GM21737 (cell line): ENCODE measurements at regions not wholly inside any gene's neighbourhood (a gene's known extent, or its start where the extent isn't known, plus 50 kb on each side); places are given as distances from the start of the nearest gene placed in this dataset.

ENCODE experiments used
- ATAC-seq: cut with Tn5 transposase; IDR thresholded peaks from one replicate; pipeline ENCODE4 v1.9.1; 2021; ENCODE audit warnings: mild to moderate bottlenecking, moderate library complexity; ENCODE audit not compliant: unreplicated experiment

DNA sequence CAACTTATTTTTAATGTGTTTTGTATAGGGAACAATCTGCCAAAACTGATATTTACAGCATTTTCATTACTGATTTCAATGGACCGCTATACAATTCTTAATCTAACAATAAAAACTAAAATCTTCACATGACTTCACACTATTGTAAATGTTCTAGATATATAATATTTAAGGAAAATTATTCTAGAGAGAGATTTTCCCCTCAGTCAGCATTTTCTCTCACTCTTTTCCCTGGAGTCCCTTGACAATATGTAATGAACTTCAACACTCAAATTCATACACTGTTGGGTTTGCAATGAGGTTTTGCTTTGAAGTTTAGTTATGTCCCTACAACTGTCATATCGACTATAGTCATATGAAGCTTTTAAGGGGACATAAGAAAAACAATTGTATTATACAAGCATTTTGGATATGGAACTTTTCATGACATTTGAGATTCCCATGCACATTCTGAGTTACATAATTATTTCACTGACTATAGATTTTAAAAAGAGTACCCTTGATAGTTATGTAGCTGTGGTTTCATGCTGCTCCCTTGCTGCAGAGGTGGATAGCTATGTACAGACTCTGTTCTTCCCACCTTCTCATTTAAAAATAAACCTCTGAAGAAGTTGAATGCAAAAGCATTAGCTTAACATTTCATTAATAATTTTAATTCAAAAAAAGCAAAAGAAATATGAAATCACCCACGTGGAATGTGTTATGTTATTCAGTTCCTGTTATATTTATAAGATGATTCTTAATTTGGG, 338.5 kb downstream of the AKAIN1 start:
- ATAC-seq, result no peak

DNA sequence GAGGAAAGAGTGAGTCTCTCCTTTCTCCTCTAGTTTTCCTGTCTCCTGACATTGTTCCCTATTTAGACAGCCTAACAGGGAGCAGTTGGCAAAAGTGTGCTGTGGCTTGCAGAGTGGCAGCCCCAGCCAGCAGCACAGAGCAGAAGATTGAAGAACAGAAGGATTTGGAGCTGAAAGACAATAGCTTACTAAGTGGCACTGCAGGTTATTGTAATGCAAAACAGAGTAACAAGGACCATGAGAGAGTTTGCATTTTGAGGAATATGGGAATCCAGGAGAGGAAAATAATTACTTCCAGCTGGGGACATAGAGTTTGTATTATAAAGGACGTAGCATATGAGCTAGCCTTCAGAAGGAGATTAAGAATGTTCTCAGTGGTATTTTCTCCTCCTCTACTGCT, 342.4 kb downstream of the AKAIN1 start:
- no peak for ATAC-seq

DNA sequence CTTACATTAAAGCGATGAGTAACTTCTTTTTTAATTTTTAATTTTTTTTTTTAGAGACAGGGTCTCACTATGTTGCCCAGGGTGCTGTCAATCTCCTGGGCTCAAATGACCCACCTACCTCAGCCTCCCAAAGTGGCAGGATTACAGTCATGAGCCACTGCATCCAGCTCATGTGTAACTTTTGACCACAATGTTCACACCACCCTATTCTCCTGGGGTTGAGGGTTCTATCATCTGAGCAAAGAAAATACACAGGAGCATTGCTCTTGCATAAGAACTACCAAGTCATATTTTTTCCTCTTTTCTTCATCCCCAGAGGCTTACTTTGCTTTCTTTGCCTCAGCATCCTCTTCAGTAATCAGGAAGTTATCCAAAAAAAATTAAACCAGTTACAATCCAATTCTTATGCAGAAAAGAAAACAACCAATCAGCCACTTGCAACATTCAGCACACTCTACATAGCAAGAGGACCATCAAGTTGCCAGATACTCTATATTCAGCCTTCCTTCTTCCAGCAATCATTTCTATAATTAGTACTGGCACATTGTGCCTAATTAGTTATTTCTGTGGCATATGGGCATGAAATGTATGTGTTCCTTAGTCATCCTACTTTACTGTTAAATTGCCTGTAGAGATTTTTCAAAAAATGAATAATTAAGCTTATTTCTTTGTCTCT, 345.6 kb downstream of the AKAIN1 start:
- ATAC-seq, result no peak

DNA sequence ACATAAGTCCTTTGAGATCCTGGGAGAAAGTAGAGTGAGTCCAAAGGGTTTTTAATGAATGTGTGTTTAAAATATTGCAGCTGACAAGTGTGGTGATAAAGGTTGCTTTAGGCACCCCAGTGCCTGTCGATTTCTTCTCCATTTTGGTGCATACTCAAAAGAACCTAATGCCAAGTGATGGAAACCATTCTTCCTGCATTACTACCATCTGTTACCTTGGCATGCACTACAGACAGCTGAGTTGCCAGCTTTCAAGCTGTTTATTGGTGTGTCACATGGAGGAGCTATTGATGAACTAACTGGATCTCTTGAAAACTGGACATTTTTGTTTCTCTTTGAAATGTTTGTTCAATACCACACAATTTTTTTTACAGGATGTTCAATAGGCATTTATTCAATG, 350.0 kb downstream of the AKAIN1 start:
- no peak for ATAC-seq

DNA sequence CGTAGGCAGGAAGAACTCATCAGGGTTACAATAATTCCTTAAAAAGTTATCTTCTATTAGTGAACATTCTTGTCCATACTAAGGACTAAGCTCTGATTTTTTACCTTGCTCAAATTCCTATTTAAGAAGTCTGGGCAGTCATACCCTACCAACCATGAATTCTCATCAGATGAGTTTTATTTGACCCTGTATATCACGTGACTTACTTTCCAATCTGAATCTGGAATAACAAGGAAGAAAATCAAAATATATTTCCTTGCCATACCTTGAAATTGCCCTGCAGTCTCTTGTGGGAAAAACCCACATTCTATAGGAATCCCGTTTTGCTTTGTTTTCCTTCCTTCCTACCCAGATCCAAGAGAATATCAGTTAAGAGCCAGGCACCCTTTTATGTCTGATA, 352.7 kb downstream of the AKAIN1 start:
- no peak for ATAC-seq

DNA sequence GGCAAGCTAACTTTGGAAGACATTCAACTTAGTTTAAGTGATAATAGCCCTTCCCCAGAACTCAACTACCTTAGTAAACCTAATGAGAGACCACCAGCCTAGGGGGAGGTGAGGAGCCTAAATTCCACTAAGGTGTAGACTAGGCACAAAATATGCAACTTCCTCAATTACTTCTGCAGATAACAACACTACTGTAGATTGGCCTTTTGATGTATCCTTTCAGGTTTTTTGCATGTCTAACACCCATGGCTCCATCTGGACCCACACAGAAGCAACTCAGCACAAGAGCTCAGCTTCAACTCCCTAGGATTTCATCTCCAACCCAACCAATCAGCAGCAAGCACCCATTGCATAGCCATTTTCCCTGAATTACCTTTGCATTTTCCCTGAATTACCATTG, 353.3 kb downstream of the AKAIN1 start:
- no peak for ATAC-seq

DNA sequence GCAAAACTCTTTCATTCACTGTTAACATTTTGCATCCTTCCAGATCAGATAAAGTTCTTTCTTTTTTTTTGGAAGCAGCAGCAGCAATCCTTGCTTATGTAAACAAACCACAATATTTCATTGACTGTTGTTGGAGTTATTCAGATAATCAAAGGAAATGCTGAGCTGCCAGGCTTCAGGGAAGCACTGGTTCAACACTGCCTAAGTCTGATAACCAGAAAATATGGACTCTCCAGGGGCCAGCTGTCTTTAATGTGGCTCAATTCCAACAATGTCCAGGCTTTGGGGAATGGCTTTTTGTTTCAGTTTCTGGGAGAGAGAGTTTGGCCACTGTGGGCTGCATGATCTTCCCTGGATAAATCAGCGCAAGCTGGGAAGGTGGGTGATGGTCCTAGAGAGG, 354.3 kb downstream of the AKAIN1 start:
- no peak for ATAC-seq

DNA sequence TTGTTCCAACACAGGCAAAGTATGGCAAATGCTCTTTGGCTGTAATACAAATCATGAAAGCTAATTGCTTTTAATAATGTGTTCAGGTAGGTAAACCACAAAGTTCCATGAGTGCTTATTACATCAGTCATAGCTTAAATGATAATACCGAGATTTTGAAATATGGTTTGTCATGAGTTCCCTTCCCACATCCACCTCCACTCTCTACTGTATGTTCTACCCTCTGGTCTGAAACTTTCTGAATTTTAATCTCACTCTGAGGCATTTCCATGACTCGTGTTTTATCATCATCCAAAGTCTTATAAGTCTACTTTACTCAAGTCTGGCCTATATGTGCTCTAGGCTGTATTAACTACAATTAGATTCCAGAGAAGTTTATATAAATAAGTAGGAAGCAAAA, 354.8 kb downstream of the AKAIN1 start:
- ATAC-seq, result no peak

DNA sequence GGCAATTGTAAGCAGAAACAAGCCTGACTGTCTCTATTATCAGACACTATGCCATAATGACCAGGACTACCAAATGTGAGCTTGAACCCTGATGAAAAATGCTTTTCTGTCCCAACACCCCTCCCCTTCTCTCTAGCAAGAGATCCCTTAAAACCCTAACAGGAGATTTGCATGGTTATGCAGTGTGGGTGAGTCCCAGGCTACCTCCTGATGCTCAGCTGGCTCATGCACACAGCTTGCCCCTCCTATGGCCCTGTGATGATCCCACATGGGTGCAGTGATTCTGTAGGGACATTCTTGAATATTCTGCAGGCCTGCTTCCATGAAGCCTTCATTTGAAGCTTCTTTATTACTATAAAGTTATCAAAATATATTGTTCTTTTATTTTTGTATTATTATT, 357.4 kb downstream of the AKAIN1 start:
- no peak for ATAC-seq

DNA sequence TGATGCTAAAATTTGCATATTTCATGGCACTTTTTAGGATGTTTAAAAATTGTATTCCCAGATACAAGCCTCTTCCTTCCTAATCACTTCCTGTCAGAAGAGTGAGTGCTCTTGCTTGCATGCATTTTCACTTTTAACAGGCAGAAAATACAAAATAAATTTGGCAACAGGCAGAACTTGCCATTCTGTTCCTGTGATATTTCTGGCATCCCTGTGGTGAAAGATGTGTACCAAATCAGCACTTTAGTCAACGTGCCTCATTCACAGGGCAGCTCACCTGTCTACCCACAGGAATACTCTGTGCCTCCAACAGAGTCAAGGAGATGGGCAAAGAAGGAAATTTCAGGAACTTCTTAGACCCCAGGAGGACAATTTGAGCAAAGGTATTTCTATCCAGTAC, 360.9 kb downstream of the AKAIN1 start:
- ATAC-seq, result no peak

DNA sequence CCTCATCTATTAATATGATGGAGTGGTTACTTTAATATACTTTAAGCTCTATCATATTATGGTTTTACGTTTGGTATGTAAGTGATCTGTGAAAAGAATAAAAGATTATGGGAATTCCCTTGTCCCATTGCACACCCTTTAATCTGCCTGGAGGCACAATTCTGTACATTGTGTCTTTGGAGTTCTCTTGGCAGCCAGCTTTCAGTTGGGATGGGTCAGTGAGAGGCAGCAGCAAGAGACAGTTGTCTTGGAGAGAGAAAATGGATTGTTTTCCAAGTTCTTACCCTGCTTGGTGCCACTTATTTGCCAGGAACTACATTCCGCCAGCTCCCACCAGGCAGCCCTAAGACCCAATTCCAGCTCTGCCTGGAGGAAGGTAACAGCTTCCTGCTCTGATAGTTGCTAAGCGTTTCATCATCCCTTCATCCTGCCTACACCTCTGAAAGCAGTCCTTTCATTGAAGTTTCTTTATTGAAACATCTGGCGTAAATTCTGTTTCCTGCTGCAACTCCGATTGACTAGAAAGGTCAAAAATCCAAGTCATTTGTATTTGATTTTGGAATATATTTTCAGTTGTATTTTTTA, 365.2 kb downstream of the AKAIN1 start:
- no peak for ATAC-seq

DNA sequence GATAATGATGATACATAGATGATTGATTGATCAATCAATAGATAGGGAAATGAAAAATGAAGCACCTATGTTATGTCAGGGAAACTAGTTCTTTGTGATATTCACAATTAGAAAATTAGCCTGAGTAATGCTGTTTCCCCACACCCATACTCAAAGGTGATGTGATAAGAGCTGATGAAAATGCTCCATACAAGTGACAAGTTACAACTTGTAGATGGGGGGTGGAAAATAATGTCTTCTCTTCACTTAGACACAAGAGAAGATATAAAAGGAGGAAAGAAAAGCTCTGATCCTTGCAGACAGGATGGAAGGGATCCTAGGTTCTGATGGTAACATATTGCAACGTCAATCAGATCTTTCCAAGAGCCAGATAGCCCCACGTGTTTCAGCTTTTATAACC, 365.9 kb downstream of the AKAIN1 start:
- no peak for ATAC-seq

DNA sequence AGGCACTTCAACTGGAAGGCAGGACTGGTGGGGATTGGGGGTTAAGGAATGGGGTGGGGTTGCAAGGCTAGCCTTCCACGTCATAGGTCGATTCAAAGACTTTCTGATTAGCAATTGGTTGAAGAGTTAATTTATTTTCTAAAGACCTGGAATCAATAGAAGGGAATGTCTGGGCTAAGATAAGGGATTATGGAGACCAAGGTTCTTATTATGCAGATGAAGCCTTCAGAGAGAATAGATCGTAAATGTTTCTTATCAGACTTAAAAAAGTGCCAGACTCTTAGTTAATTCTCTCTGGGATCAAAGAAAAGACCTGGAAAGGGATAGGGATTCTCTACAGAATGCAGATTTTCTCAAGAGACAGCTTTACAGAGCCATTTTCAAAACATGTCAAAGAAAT, 368.0 kb upstream of the DLGAP1 start:
- ATAC-seq, result no peak

DNA sequence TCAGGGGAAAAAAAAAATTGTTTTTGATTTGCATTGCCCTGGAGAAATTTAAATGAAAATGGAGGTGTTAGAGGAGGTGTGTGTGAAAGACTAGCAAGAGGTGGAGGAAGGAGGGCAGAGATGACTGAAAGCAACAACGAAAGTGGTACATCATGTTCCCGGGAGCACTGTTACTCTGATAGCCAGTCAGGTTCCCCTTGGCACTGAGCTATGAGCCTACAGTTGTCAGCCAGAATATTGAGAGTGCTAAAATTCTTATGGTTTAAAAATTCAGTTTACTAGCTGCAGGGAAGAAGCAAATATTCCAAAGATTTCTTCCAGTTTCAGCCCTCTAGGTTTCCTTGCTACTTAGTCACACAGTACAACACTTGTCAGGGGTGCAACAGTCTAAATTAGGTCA, 366.7 kb upstream of the DLGAP1 start:
- ATAC-seq, result no peak

DNA sequence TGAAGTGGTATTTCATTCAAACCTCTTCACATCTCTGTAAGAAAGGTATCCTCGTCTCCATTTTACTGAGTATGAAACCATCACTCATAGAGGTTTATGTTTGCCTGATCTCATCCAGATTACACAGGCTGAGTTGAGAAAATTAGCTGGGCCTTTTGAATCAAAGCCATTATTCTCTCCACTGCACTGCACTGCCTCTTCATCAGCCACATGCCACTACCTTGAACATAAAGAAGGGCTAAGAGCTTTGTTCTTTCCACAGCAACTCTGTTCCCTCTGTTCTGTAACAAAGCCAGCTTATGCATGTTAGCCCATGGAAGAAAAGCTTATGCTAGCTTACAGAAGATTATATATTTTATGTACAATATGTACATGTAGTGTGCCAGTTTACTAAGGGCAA, 362.6 kb upstream of the DLGAP1 start:
- no peak for ATAC-seq

DNA sequence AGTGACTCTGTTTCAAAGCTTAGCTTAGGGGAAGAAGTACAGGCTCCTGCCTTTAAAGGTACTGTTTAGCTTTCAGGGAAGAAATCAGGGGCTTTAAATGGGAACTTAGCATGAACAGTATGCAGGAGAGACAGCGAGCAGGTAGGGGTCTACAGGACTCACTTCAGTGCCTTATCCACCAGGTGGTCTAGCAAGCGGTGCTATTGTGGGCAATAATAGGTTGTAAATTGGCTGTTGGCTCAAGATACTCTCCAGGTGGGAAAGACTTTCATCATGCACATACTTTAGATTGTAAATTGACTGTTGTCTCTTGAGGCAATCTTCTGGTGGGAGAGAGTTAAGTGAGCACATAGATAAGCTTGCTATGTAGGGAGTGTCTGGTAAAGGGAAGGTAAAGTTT, 358.6 kb upstream of the DLGAP1 start:
- no peak for ATAC-seq

DNA sequence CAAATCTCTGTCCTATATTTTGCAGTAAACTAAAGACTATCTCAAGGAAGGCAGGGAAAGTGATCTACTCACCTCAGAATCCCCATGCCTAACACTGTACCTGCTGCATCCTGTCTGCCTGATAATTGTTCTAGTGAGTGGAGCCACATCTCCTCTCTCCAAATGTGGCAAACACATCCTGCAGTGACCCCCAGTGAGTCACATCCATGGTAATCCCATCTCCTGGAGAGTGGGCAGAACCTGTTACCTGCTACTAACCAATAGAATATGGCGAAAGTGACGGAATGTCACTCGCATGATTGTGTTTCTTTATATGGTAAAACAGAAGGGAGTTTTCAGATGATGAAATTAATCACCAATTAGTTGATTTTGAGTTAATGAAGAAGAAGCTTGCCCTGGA, 353.8 kb upstream of the DLGAP1 start:
- no peak for ATAC-seq

DNA sequence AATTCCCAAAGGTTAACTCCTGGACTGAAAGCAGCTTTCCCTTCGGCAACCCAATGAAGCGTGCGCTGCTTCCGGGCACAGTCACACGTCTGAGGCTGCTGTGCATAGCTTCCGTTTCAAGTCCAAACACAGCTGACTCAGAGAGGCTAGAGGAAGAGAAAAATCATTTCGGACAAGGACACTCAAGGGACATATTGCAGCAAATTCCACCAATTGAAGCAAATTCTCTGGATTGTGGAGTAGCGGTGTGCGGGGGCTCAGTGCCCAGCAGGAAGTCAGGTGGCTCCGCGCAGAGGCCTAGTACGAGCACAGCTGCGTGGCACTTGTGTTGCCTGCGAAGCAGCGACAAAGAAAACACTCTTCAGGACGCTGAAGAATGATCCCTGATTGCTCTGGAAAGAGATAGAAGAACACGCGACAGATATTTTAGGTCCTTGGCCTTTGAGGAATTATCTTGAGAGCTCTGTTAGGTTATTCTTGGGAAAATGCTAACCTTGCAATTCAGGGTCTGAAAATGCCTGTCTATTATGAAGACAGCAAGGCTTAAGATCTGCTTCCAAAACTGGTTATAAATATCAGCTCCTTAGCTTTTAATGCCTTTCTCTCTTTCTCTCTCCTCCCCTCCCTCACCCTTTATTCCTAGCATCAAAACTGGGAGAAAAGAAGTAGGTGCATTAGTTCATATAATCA, 352.6 kb upstream of the DLGAP1 start:
- ATAC-seq, result no peak

DNA sequence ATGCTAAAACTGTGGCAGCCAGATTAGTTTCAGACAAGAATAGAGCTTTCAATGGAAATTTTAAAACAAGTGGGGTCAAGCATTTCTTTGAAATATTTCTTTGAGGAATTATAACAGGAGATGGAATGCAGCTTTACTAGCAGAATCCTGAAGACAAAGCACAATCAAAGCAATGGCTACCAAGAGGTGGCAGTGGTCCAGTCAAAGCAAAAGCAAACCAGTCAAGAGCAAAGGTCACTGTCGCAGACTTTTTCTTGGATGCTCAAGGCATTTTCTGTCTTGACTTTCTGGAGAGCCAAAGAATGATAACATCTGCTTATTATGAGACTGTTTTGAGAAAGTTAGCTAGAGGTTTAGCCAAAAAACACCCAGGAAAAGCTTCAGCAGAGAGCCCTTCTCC, 351.2 kb upstream of the DLGAP1 start:
- no peak for ATAC-seq

DNA sequence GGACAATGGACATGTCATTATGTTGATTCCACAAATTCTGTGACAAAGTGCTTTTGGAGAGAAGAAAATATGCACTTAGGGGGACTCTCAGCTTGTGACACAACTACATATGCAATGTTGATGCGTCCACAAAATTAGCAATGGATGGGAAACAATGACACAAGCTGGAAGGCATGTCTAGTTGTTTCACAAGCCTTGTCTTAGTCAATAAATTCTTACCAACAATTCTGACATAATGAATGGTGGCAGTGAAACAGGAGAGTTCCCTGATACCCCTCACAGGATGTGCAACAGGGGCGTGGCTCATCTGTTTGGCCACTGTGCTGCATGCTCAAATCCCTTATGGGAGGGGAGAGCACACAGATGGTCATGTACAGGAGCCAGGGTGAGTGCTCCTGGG, 347.2 kb upstream of the DLGAP1 start:
- no peak for ATAC-seq

DNA sequence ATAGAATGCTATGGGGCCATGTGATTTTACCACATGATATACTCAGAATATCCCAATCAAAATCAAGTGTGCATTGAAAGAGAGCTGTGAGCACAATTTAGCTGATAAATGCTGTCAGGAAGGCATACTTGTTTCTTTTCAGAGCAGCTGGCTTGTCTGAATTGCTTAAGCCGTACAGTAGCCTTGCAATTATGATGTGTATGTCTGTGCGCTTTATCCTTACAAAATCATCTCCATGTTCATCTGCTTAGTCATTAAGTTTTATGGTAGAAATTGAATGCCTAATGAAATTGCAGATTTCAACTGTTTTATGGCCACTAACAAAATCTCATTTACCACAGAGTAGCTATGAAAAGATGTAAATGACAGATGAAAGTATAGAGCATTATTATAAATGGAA, 346.0 kb upstream of the DLGAP1 start:
- ATAC-seq, result no peak
